HCT116 (cell line): ENCODE measurements at regions not wholly inside any gene's neighbourhood (a gene's known extent, or its start where the extent isn't known, plus 50 kb on each side); places are given as distances from the start of the nearest gene placed in this dataset.

ENCODE experiments used
- ATAC-seq: fragments of 200-7000 bp; cut with Tn5 transposase; 2 replicates; pipeline ENCODE4 v1.9.1; 2020; ENCODE audit warnings: mild to moderate bottlenecking, moderate library complexity
- BruUV-seq: library from RNA; stranded (reverse); fragments of 400-500 nt; replicated peaks from 2 replicates; lab custom pipeline; 2021; lab: Mats Ljungman, UMichigan
- CTCF ChIA-PET: fragments of 300-600 bp; sonication (Branson Sonifier 250); formaldehyde crosslinking; loops from one replicate; lab custom pipeline; 2021; ENCODE audit warnings: antibody characterized with exemption; lab: Charles Lee
- POLR2A ChIA-PET: fragments of 300-600, 350-600 bp; sonication (Branson Sonifier 250); formaldehyde crosslinking; loops from one replicate; lab custom pipeline; 2021; ENCODE audit warnings: antibody characterized with exemption; lab: Charles Lee
- RAD21 ChIA-PET, 2 experiments: fragments of 300-600 bp; sonication (Branson Sonifier 250); formaldehyde crosslinking; loops; one replicate each; lab custom pipeline; 2023; ENCODE audit warnings: low total read pairs in 2 of 2; ENCODE audit not compliant: uncharacterized antibody in 2 of 2, unreplicated experiment in 2 of 2, low non-redundant PET in 1 of 2; lab: Charles Lee
- DNase-seq: peaks from one replicate; pipeline ENCODE4 v3.0.0-alpha.2; 2010; ENCODE audit warnings: low read depth, low spot score
- H2AFZ ChIP-seq: fragments of 200-600 bp; shearing (Covaris generic), sonication (generic); 2 replicates; pipeline ENCODE4 v1.6.1; 2017; ENCODE audit warnings: low read depth, mixed run types, mixed read lengths, antibody characterized with exemption, low read length; ENCODE audit not compliant: poor library complexity, severe bottlenecking
- H3K27ac ChIP-seq: 2 replicates; pipeline ENCODE4 v1.5.1; 2012; ENCODE audit warnings: low read depth, low read length
- H3K27me3 ChIP-seq: fragments of 200-600 bp; sonication (generic); 2 replicates; pipeline ENCODE4 v1.6.1; 2016; ENCODE audit warnings: mixed run types, low read length, mixed read lengths; ENCODE audit not compliant: insufficient read depth
- H3K36me3 ChIP-seq, 2 experiments: fragments of 200-500 bp in 1 of 2; fragments of 200-600 bp in 1 of 2; sonication (Bioruptor generic) in 1 of 2; sonication (generic) in 1 of 2; 2 replicates each; pipeline versions ENCODE4 v1.5.1 to v1.6.1; 2014 to 2016; ENCODE audit warnings: low read length in 2 of 2, inconsistent platforms in 1 of 2, mixed read lengths in 1 of 2, mixed run types in 1 of 2; ENCODE audit not compliant: insufficient read depth in 2 of 2, control insufficient read depth in 1 of 2
- H3K4me1 ChIP-seq, 2 experiments: fragments of 200-600 bp in 1 of 2; sonication (generic) in 1 of 2; 2 replicates each; pipeline versions ENCODE4 v1.5.1 to v1.6.1; 2012 to 2017; ENCODE audit warnings: low read length in 2 of 2, inconsistent platforms in 1 of 2, mild to moderate bottlenecking in 1 of 2, mixed read lengths in 1 of 2, mixed run types in 1 of 2, moderate library complexity in 1 of 2; ENCODE audit not compliant: insufficient read depth in 2 of 2, control insufficient read depth in 1 of 2
- H3K4me2 ChIP-seq: fragments of 200-600 bp; sonication (generic); 2 replicates; pipeline ENCODE4 v1.6.1; 2017; ENCODE audit warnings: mixed run types, low read length, mixed read lengths
- H3K4me3 ChIP-seq, 2 experiments: fragments of 200-600 bp in 1 of 2; sonication (generic) in 1 of 2; replicated peaks in 1 of 2; 2 replicates each; pipeline ENCODE4 v1.5.1; 2011 to 2016; ENCODE audit warnings: low read length in 2 of 2, control low read depth in 1 of 2, low read depth in 1 of 2, mild to moderate bottlenecking in 1 of 2, mixed read lengths in 1 of 2, mixed run types in 1 of 2
- H3K79me2 ChIP-seq: fragments of 200-600 bp; sonication (generic); 2 replicates; pipeline ENCODE4 v1.6.1; 2017; ENCODE audit warnings: mild to moderate bottlenecking, mixed run types, low read length, moderate library complexity, mixed read lengths; ENCODE audit not compliant: insufficient read depth
- H3K9ac ChIP-seq: fragments of 200-600 bp; sonication (generic); 2 replicates; pipeline ENCODE4 v1.6.1; 2016; ENCODE audit warnings: low read length, mixed read lengths
- H3K9me2 ChIP-seq: fragments of 200-600 bp; sonication (generic), shearing (Covaris generic); 2 replicates; pipeline ENCODE4 v1.6.1; 2017; ENCODE audit warnings: mixed run types, mild to moderate bottlenecking, moderate library complexity; ENCODE audit not compliant: insufficient read depth
- H3K9me3 ChIP-seq, 2 experiments: fragments of 200-500 bp in 1 of 2; fragments of 200-600 bp in 1 of 2; sonication (Bioruptor generic) in 1 of 2; sonication (generic) in 1 of 2; 2 replicates each; pipeline ENCODE4 v1.6.1; 2014 to 2017; ENCODE audit warnings: low read length in 2 of 2, mixed read lengths in 2 of 2, inconsistent platforms in 1 of 2, low read depth in 1 of 2, mild to moderate bottlenecking in 1 of 2, mixed run types in 1 of 2, moderate library complexity in 1 of 2; ENCODE audit not compliant: control insufficient read depth in 1 of 2, insufficient read depth in 1 of 2
- H4K20me1 ChIP-seq: fragments of 200-600 bp; sonication (generic), shearing (Covaris generic); 2 replicates; pipeline ENCODE4 v1.6.1; 2017; ENCODE audit warnings: mixed run types, mild to moderate bottlenecking, moderate library complexity; ENCODE audit not compliant: insufficient read depth
- CTCF ChIP-seq, 3 experiments: fragments of 200-600 bp in 1 of 3; sonication (generic) in 1 of 3; IDR thresholded peaks in 2 of 3; conservative IDR thresholded peaks in 1 of 3; 2 replicates each; pipeline ENCODE4 v1.5.1; 2012 to 2017; ENCODE audit warnings: low read depth in 2 of 3, low read length in 2 of 3, antibody characterized with exemption in 1 of 3, borderline replicate concordance in 1 of 3, control low read depth in 1 of 3, mild to moderate bottlenecking in 1 of 3, mixed read lengths in 1 of 3, mixed run types in 1 of 3, moderate library complexity in 1 of 3; ENCODE audit not compliant: insufficient read depth in 1 of 3
- EGR1 ChIP-seq: IDR thresholded peaks from 2 replicates; pipeline ENCODE4 v1.6.1; 2012; ENCODE audit warnings: low read depth
- ELF1 ChIP-seq: IDR thresholded peaks from 2 replicates; pipeline ENCODE4 v1.6.1; 2012; ENCODE audit warnings: low read depth, borderline replicate concordance
- EZH2 ChIP-seq: fragments of 200-600 bp; sonication (generic); IDR thresholded peaks from 2 replicates; pipeline ENCODE4 v1.6.1; 2017; ENCODE audit warnings: antibody characterized with exemption, mixed run types
- EZH2phosphoT487 ChIP-seq: fragments of 200-600 bp; IDR thresholded peaks from 2 replicates; pipeline ENCODE4 v1.6.1; 2018; ENCODE audit warnings: antibody characterized with exemption, borderline replicate concordance
- JUND ChIP-seq: IDR thresholded peaks from 2 replicates; pipeline ENCODE4 v1.6.1; 2012
- POLR2A ChIP-seq: IDR thresholded peaks from 2 replicates; pipeline ENCODE4 v1.7.0; 2011; ENCODE audit warnings: borderline replicate concordance; ENCODE audit not compliant: insufficient read depth, insufficient read length; ENCODE audit errors: extremely low read depth
- SP1 ChIP-seq: IDR thresholded peaks from 2 replicates; pipeline ENCODE4 v1.6.1; 2012; ENCODE audit warnings: low read depth
- SRF ChIP-seq: IDR thresholded peaks from 2 replicates; pipeline ENCODE4 v1.6.1; 2012; ENCODE audit warnings: low read depth
- ZNF274 ChIP-seq: fragments of 200-500 bp; sonication (Bioruptor generic); IDR thresholded peaks from 2 replicates; pipeline ENCODE4 v1.6.1; 2014; ENCODE audit warnings: mild to moderate bottlenecking, low read depth, low read length, inconsistent platforms
- intact Hi-C: fragments of 100-400 bp; cut with micrococcal nuclease; formaldehyde crosslinking; loops from 2 replicates; pipeline ENCODE4 v1.10.0; 2022
- TF ChIP-seq, protein P1 (sequence below): IDR thresholded peaks from 2 replicates; pipeline ENCODE4 v1.6.1; 2012
- TF ChIP-seq, protein P2 (sequence below): IDR thresholded peaks from 2 replicates; pipeline ENCODE4 v1.6.1; 2012; ENCODE audit warnings: low read depth
- TF ChIP-seq, protein P3 (sequence below): IDR thresholded peaks from 2 replicates; pipeline ENCODE4 v1.6.1; 2012

- H3K4me3 ChIP-seq: no peak overlapping the region
- ChIA-PET POLR2A (no interaction called here), RAD21 (no interaction called here), CTCF (no interaction called here)
- intact Hi-C loops: no loop called here
- no peak overlapping the region for H3K27ac ChIP-seq
- H3K4me2 ChIP-seq: no peak overlapping the region
- no peaks in the 10 kb centered on the region for H3K27me3 ChIP-seq
- BruUV-seq: no TSS peak
- H3K9me3 ChIP-seq: peaks cover 4% of the 10 kb centered on the region in 2 experiments; a peak in 2 of 4 replicates
- no peak for ATAC-seq
- no peak overlapping the region for H3K9ac ChIP-seq
- H2AFZ ChIP-seq: no peak overlapping the region
- no peaks in the 10 kb centered on the region for H4K20me1 ChIP-seq
- H3K4me1 ChIP-seq: no peaks in the 10 kb centered on the region
- TF ChIP-seq EGR1 (no peak), JUND (no peak), SP1 (no peak), EZH2phosphoT487 (no peak), ZNF274 (no peak)
- TF ChIP-seq, protein P1, sequence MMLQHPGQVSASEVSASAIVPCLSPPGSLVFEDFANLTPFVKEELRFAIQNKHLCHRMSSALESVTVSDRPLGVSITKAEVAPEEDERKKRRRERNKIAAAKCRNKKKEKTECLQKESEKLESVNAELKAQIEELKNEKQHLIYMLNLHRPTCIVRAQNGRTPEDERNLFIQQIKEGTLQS: no peak
- H3K79me2 ChIP-seq: no peaks in the 10 kb centered on the region
- H3K9me2 ChIP-seq: no peaks in the 10 kb centered on the region
- H3K36me3 ChIP-seq: no peaks in the 10 kb centered on the region
- no peak for DNase-seq
These were observed 246.5 kb downstream of the GALR1 start for GRCh38 chr18:77495982-77496690.

DNA sequence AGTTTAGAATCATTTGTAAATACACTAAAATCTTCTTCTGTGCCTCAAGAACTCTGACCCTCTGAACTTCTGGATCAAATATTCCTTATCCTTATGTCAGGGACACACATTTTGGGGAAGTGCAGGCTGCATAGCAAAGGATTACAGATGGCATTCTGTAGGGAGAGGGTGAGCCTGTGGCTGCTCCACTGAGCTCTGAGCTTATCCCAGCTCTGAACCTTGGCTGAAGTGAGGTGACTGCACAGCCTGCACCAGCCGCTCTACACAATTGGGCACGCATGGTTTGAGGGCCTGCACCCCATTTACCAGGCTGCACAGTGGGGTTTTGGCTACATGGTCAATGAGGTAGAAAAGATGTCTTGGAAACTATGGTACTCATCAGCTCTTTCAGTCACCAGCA, 251.6 kb downstream of the GALR1 start:
- intact Hi-C loops: no loop called here
- Histone ChIP-seq H2AFZ (no peak overlapping the region), H3K36me3 (no peaks in the 10 kb centered on the region), H3K9me3 (peaks cover 4% of the 10 kb centered on the region in 2 experiments; a peak in 2 of 4 replicates), H3K9me2 (no peaks in the 10 kb centered on the region), H4K20me1 (no peaks in the 10 kb centered on the region), H3K79me2 (no peaks in the 10 kb centered on the region), H3K4me2 (no peak overlapping the region)
- ChIA-PET POLR2A (no interaction called here), RAD21 (no interaction called here)
- no peak for DNase-seq
- no TSS peak for BruUV-seq
- no peak for TF ChIP-seq ELF1
- no peak for TF ChIP-seq SP1
- TF ChIP-seq CTCF (IDR thresholded peaks at IDR 0.05 in 2 of 3, conservative IDR thresholded peaks at IDR 0.05 in 1 of 3; ENCODE audit: borderline replicate concordance in 1 of 3, insufficient read depth in 1 of 3, low read depth in 2 of 3, low read length in 2 of 3): no peak
- TF ChIP-seq, protein P2, sequence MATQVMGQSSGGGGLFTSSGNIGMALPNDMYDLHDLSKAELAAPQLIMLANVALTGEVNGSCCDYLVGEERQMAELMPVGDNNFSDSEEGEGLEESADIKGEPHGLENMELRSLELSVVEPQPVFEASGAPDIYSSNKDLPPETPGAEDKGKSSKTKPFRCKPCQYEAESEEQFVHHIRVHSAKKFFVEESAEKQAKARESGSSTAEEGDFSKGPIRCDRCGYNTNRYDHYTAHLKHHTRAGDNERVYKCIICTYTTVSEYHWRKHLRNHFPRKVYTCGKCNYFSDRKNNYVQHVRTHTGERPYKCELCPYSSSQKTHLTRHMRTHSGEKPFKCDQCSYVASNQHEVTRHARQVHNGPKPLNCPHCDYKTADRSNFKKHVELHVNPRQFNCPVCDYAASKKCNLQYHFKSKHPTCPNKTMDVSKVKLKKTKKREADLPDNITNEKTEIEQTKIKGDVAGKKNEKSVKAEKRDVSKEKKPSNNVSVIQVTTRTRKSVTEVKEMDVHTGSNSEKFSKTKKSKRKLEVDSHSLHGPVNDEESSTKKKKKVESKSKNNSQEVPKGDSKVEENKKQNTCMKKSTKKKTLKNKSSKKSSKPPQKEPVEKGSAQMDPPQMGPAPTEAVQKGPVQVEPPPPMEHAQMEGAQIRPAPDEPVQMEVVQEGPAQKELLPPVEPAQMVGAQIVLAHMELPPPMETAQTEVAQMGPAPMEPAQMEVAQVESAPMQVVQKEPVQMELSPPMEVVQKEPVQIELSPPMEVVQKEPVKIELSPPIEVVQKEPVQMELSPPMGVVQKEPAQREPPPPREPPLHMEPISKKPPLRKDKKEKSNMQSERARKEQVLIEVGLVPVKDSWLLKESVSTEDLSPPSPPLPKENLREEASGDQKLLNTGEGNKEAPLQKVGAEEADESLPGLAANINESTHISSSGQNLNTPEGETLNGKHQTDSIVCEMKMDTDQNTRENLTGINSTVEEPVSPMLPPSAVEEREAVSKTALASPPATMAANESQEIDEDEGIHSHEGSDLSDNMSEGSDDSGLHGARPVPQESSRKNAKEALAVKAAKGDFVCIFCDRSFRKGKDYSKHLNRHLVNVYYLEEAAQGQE: no peak
- no peak for TF ChIP-seq SRF
- TF ChIP-seq EZH2: no peak
- no peak for TF ChIP-seq POLR2A
- TF ChIP-seq, protein P3, sequence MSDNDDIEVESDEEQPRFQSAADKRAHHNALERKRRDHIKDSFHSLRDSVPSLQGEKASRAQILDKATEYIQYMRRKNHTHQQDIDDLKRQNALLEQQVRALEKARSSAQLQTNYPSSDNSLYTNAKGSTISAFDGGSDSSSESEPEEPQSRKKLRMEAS: no peak
- TF ChIP-seq, all 23 proteins: peak for 0
- CTCF ChIA-PET: no interaction called here
- Histone ChIP-seq H3K27me3 (no peaks in the 10 kb centered on the region), H3K4me1 (no peaks in the 10 kb centered on the region), H3K27ac (no peak overlapping the region), H3K4me3 (no peak overlapping the region), H3K9ac (no peak overlapping the region)
- ATAC-seq: no peak
